ENCODE measurements at regions not wholly inside any gene's neighbourhood (a gene's known extent, or its start where the extent isn't known, plus 50 kb on each side); places are given as distances from the start of the nearest gene placed in this dataset.

- TF ChIP-seq, protein P1, sequence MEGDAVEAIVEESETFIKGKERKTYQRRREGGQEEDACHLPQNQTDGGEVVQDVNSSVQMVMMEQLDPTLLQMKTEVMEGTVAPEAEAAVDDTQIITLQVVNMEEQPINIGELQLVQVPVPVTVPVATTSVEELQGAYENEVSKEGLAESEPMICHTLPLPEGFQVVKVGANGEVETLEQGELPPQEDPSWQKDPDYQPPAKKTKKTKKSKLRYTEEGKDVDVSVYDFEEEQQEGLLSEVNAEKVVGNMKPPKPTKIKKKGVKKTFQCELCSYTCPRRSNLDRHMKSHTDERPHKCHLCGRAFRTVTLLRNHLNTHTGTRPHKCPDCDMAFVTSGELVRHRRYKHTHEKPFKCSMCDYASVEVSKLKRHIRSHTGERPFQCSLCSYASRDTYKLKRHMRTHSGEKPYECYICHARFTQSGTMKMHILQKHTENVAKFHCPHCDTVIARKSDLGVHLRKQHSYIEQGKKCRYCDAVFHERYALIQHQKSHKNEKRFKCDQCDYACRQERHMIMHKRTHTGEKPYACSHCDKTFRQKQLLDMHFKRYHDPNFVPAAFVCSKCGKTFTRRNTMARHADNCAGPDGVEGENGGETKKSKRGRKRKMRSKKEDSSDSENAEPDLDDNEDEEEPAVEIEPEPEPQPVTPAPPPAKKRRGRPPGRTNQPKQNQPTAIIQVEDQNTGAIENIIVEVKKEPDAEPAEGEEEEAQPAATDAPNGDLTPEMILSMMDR (IDR thresholded peaks at IDR 0.05), result no peak
- TF ChIP-seq POLR2A (IDR thresholded peaks at IDR 0.05), result no peak
These were observed 57.9 kb upstream of the ST3GAL6 start for GRCh38 chr3:98705212-98705611.

All from adrenal gland (tissue), 5 donors.